ENCODE measurements at regions not wholly inside any gene's neighbourhood (a gene's known extent, or its start where the extent isn't known, plus 50 kb on each side); places are given as distances from the start of the nearest gene placed in this dataset.

DNA sequence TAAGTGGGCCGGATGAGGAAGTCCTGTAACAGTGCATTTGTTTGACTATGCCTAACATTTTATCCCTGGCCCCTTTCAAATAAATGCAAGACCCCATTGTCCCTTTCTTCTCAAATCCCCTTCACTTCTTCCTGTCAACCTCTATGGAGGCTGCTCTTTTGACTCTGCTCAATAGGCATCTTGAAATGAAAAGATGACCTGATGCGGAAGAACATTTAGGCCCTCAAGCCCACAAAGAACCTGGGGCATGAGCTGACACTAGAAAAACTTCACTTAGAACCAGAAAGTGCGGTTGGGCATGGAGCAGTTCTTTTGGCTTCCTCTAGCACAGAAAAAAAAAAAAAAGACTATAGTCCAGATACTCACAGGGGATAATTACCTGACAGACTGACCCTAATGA, 1434.7 kb upstream of the WWC1 start:
- TF ChIP-seq, protein P1, sequence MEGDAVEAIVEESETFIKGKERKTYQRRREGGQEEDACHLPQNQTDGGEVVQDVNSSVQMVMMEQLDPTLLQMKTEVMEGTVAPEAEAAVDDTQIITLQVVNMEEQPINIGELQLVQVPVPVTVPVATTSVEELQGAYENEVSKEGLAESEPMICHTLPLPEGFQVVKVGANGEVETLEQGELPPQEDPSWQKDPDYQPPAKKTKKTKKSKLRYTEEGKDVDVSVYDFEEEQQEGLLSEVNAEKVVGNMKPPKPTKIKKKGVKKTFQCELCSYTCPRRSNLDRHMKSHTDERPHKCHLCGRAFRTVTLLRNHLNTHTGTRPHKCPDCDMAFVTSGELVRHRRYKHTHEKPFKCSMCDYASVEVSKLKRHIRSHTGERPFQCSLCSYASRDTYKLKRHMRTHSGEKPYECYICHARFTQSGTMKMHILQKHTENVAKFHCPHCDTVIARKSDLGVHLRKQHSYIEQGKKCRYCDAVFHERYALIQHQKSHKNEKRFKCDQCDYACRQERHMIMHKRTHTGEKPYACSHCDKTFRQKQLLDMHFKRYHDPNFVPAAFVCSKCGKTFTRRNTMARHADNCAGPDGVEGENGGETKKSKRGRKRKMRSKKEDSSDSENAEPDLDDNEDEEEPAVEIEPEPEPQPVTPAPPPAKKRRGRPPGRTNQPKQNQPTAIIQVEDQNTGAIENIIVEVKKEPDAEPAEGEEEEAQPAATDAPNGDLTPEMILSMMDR (IDR thresholded peaks at IDR 0.05) = no peak
- no peak for TF ChIP-seq POLR2A (IDR thresholded peaks at IDR 0.05)
